NCI-H748 treated with DMSO at 0.1 percent for 48 hours (cell line): ENCODE measurements at regions not wholly inside any gene's neighbourhood (a gene's known extent, or its start where the extent isn't known, plus 50 kb on each side); places are given as distances from the start of the nearest gene placed in this dataset.

ENCODE experiments used
- DNase-seq: peaks from one replicate; lab custom pipeline; 2025; lab: John Stamatoyannopoulos, UW

- no peak for DNase-seq
Observed at GRCh38 chr20:57805747-57806146, 95.9 kb upstream of the PMEPA1 start.

- no peak for DNase-seq
Observed at GRCh38 chr20:57804470-57805250, 94.8 kb upstream of the PMEPA1 start.

- DNase-seq: no peak
Observed at GRCh38 chr20:57803508-57804005, 93.7 kb upstream of the PMEPA1 start.

- DNase-seq: no peak
Observed at GRCh38 chr20:57802765-57803507, 93.1 kb upstream of the PMEPA1 start.

- DNase-seq: no peak
Observed at GRCh38 chr20:57801581-57801980, 91.8 kb upstream of the PMEPA1 start.

- DNase-seq: no peak
Observed at GRCh38 chr20:57800791-57801430, 91.1 kb upstream of the PMEPA1 start.

- no peak for DNase-seq
Observed at GRCh38 chr20:57797401-57797800, 87.6 kb upstream of the PMEPA1 start.

GRCh38 chr20:57795977-57796560 lies 86.3 kb upstream of the PMEPA1 start:
- DNase-seq: no peak

- no peak for DNase-seq
Observed at GRCh38 chr20:57795342-57795697, 85.5 kb upstream of the PMEPA1 start.

GRCh38 chr20:57794600-57795341 lies 85.0 kb upstream of the PMEPA1 start:
- DNase-seq: peak; percentile 19

GRCh38 chr20:57794036-57794435 lies 84.2 kb upstream of the PMEPA1 start:
- no peak for DNase-seq

GRCh38 chr20:57793421-57793820 lies 83.6 kb upstream of the PMEPA1 start:
- no peak for DNase-seq

- no peak for DNase-seq
Observed at GRCh38 chr20:57792386-57793080, 82.7 kb upstream of the PMEPA1 start.

- DNase-seq: no peak
Observed at GRCh38 chr20:57791966-57792365, 82.2 kb upstream of the PMEPA1 start.

GRCh38 chr20:57791178-57791962 lies 81.6 kb upstream of the PMEPA1 start:
- no peak for DNase-seq

GRCh38 chr20:57790176-57790575 lies 80.4 kb upstream of the PMEPA1 start:
- DNase-seq: no peak

- no peak for DNase-seq
Observed at GRCh38 chr20:57788936-57789613, 79.3 kb upstream of the PMEPA1 start.

GRCh38 chr20:57787990-57788781 lies 78.4 kb upstream of the PMEPA1 start:
- no peak for DNase-seq
